Activated CD4-positive, alpha-beta T cell treated with anti-CD3 and anti-CD28 coated beads, Interleukin-2, amount 50 U/mL, for 24 hours (primary cell): ENCODE measurements at regions not wholly inside any gene's neighbourhood (a gene's known extent, or its start where the extent isn't known, plus 50 kb on each side); places are given as distances from the start of the nearest gene placed in this dataset.

Experiments used
- DNase-seq, 2 donors: peaks; one replicate each; pipeline ENCODE4 v3.0.0-alpha.2; 2020; ENCODE audit warnings: low read depth in 1 of 2, low spot score in 1 of 2

GRCh38 chr2:16047701-16048100 is 107.4 kb downstream of the MYCN start:
- no peak for DNase-seq

DNA sequence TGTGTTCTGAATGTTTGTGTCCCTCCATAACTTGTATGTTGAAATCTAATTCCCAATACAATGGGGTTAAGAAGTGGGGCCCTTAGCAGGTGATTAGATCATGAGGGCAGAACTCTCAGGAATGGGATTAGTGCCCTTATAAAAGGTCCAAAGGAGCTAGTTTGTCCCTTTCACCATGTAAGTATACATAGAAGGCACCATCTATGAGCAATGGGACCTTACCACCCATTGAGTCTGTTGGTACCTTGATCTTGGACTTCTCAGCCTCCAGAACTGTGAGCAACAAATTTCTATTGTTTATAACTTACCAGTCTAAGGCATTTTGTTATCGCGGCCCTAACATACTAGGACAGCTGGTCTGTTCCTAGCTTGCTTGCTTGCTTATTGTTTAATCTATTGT is 106.3 kb downstream of the MYCN start:
- no peak for DNase-seq

GRCh38 chr2:16045653-16046352 is 105.5 kb downstream of the MYCN start:
- no peak for DNase-seq

DNA sequence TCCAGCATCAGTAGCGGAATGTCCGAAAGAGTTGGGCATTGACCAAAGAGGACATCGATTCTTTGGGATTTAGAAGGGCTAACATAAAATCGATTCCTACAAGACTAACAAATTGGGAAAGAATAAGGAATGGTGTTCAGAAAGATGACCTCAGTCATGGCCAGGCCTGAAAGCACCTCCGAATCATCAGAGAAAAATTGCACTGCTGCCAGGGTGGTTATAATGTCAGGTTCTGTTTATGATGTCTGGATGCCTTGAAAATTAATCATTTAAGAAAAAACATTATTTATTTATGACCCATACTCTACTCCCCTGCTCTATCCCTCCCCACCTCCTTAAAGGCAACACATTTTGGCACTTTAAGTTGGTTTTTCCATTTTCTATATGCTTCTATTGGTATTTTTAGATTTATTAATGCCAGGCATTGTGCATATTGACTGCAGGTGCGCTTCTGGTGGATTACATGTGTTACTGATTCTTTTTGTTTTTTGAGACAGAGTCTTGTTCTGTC is 104.7 kb downstream of the MYCN start:
- no peak for DNase-seq

GRCh38 chr2:16043627-16044026 is 103.3 kb downstream of the MYCN start:
- no peak for DNase-seq

DNA sequence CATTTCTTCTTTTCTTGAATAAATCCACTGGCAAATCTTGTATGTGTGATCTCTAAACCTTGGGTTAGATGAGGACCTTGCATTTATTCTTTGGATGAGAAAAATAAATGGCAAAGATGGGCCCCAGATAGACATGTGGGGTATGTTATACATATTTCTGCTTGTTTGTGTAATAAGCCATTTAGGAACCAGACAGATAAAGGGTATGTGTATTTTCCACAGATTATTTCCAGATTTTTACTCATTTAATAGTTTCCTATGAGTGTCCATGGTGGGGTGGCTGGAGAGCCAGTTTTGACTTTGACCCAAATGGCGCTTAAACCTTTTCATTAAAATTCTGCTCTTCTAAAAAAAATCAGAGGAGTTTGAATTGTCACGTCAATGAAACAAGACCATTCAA is 102.8 kb downstream of the MYCN start:
- DNase-seq: no peak

DNA sequence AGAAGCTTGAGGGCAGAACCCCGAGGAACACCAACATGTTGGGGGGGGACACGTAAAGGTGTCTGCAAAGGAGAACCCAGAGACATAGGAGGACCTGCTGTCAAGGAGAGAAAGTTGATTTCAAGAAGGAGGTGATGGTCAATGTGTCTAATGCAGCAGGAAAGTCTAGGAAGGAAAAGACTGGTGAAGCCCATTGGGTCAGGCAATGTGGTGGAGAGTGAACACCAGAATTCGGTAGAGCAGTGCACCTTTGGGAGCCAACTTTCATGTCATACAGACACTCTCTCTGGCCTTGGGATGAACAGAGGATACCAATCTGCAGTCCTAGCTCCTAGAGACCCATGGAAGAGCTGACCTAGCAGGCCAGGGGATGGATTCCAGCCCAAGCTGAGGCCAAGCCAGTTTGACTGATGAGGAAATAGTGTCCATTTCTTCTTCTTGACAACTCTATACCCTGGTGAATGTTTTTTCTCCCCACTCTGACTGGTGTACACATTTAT is 101.9 kb downstream of the MYCN start:
- no peak for DNase-seq

DNA sequence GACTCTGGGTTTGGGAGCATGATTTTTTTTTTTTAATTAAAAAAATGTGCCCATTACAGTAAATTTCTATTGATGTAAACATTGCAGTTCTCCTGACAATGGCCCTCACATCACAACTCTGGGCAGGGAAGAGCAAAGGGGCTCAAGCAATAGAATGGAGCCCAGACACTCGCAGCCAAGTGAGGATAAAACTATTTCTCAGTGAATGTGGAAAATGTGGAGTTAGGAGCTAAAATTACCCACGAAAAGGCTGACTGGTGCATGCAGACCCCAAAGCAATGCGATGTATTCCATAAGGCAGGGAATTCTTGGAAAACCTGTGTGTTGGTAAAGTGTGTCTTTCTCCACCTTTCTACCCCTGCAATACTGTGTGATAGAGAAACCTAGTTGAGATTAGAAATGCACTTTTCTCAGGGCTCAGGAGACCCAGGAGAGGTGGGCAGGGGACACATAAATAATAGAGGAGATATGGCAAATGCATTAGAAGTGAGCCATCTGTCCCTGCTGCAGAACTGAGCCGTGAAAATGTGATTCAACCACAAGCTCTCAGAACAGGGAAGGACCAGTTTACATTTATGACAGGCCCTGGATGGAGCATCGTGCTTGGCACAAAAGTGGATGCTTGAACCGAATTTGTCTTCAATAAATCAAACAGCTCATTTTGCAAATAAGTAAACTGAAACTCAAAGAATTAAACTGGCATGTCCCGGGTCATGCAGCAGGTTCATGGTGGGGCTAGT is 100.1 kb downstream of the MYCN start:
- DNase-seq: no peak

DNA sequence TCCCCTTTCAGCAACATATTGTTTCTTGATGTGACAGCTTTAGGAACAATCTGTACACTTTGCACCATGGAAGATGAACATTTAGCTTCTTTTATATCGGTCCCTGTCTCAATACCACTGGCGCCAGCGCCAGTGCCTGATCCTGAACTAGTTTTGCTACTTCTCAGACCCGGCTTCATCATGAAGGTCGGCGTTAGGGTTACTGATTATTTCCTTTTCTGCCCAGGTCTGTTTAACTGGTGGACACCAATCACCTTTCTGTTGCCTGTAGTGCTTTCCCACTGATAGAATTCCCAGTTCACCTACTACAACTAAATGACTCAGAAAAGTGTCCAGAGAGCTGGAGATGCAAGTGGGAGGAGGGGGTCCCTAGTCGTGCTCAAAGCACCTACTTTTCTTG is 99.5 kb downstream of the MYCN start:
- no peak for DNase-seq

GRCh38 chr2:16039055-16039454 is 98.7 kb downstream of the MYCN start:
- DNase-seq: no peak

DNA sequence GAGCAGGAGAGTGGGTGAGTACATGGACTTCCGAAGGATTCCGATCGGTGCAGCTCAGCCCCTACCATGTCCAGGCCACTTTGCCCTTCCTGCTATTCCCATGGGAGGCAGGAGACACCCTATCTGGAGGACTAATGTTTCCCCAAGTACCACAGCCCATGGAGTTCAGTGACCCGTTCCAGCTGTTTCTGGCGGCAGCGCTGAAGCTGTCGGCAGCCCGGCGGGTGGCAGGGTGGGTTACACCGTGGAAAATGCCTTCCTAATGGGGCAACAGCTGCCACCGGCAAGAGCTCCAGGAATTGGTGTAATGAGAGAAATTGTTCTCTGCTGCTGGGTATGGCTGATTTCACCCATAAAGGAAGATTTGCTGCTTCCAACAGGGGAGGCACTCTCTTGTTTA is 98.3 kb downstream of the MYCN start:
- no peak for DNase-seq

- no peak for DNase-seq
Measured at GRCh38 chr2:16037808-16038457, 97.6 kb downstream of the MYCN start.

- DNase-seq: no peak
Measured at GRCh38 chr2:16036951-16037350, 96.6 kb downstream of the MYCN start.

GRCh38 chr2:16035747-16036745 is 95.7 kb downstream of the MYCN start:
- DNase-seq: no peak

DNA sequence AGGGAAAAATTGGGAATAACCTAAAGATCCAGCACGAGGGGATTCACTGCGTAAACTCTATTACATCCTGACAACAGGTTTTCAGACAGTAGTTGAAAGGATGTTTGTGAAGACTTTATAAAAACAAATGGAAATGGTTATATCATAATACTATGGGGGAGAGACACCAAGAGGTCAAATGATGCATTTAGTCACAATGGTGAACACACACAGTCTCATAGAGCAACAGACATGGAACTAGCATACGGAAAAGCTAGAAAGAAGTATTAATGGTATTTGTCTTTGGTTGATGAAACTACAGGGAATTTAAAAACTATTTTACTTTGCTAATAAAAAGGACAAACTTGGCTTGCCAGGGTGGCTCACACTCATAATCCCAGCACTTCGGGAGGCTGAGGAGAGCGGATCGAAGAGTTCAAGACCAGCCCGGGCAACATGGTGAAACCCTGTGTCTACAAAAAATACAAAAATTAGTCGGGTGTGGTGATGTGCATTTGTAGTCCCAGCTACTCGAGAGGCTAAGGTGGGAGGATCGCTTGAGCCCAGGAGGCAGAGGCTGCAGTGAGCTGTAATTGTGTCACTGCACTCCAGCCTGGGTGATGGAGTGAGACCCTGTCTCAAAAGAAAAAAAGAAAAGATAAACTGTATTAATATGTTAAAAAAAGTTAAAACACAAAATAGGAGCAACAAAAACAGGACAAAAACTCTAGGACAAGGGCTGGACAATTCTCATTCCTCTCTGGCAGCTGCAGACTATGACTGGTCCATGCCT is 94.8 kb downstream of the MYCN start:
- DNase-seq: no peak

DNA sequence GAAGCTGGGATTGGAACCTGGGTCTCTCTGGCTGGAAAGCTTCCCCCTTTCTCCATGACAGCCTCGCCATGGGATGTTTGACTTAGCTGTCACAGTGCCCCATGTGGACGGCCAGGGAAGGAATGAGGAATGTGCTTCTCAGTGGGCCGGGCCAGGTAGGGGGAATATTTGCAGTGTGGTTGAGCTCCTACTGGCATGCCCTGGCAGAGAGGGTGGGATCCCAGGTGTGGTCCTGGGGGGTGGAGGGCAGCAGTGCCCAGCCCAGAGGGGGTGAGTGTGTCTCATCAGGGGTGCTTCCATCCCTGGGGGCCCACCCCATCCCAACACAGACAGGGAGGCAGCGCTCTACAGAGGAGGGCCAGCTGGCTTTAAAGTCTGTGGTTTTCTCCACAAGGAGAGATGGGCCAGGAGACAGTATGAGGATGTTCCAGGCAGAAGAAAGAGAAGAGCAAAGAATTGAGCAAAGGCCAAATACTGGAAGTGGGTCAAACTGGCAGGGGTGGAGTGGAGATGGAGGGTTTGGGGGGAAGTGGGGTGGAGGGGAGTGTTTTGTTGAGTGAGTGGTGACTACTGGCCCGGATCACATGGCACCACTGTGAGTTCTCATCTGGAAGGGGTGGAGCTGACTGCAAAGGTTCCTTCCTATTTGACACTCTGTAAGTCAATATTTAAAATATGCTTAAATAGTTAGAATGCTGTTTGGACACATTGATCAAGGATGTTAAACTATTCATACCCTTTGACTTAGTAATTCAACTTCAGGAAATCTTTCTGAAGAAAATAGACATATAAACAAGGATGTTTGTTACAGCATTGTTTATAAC is 94.0 kb downstream of the MYCN start:
- no peak for DNase-seq

- DNase-seq: no peak
Measured at GRCh38 chr2:16033032-16033293, 92.6 kb downstream of the MYCN start.

DNA sequence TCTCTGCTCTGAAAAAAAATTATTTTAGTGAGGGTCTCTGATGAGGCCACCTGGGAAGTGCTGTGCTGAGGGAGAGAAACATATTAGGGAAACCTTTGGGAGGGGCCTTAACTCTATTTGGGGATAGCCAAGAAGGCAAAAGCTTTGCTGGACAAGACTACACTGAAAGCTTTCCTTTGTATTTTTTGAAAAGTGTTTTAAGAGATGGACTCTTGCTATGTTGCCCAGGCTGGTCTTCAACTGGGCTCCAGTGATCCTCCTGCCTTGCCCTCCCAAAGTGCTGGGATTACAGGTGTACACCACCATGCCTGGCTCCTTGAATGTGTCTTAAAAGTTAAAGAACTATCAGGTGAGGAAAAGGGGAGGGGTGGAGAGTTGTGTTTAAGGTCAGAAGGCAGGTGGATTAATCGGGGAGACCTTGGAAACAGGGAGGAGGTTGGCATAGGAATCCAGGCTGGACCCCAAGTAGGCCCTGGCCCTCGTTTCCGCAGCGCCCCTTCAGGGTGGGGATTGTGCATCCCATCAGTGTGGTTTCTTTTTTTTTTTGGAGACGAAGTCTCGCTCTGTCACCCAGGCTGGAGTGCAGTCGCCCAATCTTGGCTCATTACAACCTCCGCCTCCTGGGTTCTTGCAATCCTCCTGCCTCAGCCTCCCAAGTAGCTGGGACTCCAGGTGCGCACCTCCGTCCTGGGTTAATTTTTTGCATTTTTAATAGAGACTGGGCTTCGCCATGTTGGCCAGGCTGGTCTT is 92.1 kb downstream of the MYCN start:
- no peak for DNase-seq

DNA sequence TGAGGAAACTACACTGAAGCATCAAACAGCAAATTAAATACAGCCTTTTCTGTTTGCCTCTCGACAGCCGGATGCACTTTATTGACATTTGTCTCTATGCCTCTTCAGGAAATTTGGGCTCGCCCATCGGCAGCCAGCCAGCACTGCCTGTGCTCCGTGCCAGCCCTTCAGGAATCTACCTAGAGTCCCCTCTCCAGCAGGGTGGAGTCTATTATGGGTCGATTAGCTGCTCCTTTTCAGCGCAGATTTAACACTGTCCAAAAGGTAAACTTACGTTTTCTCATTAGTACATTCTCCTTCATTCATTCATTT is 91.5 kb downstream of the MYCN start:
- DNase-seq: no peak
